ENCODE measurements at regions not wholly inside any gene's neighbourhood (a gene's known extent, or its start where the extent isn't known, plus 50 kb on each side); places are given as distances from the start of the nearest gene placed in this dataset.

GRCh38 chr4:155603360-155603891, 63.2 kb upstream of the GUCY1A1 start:
- H3K4me1 ChIP-seq (ENCODE audit: insufficient read depth, low read length), result no peaks in the 10 kb centered on the region
- H3K27ac ChIP-seq (ENCODE audit: low read depth, low read length), result no peak overlapping the region

GRCh38 chr4:155602351-155603140, 64.1 kb upstream of the GUCY1A1 start:
- Histone ChIP-seq H3K36me3 (ENCODE audit: insufficient read depth, low read length) (no peaks in the 10 kb centered on the region), H3K9me3 (ENCODE audit: low read length) (no peaks in the 10 kb centered on the region), H3K9ac (ENCODE audit: low read length) (no peak overlapping the region), H3K27ac (ENCODE audit: low read depth, low read length) (no peak overlapping the region), H3K4me3 (ENCODE audit: low read depth in 1 of 2, low read length in 2 of 2) (no peak overlapping the region), H3K4me1 (ENCODE audit: insufficient read depth, low read length) (no peaks in the 10 kb centered on the region), H3K27me3 (ENCODE audit: control insufficient read depth in 1 of 2, insufficient read depth in 2 of 2, low read length in 2 of 2) (no peaks in the 10 kb centered on the region)

More at GRCh38 chr4:155603360-155603891, 63.2 kb upstream of the GUCY1A1 start:
- no peaks in the 10 kb centered on the region for H3K36me3 ChIP-seq (ENCODE audit: insufficient read depth, low read length)
- no peak overlapping the region for H3K4me3 ChIP-seq (ENCODE audit: low read depth in 1 of 2, low read length in 2 of 2)
- H3K9me3 ChIP-seq (ENCODE audit: low read length), result no peaks in the 10 kb centered on the region
- H3K27me3 ChIP-seq (ENCODE audit: control insufficient read depth in 1 of 2, insufficient read depth in 2 of 2, low read length in 2 of 2), result no peaks in the 10 kb centered on the region
- no peak overlapping the region for H3K9ac ChIP-seq (ENCODE audit: low read length)

GRCh38 chr4:155600244-155600643, 66.4 kb upstream of the GUCY1A1 start:
- H3K4me1 ChIP-seq (ENCODE audit: insufficient read depth, low read length), result no peaks in the 10 kb centered on the region
- H3K4me3 ChIP-seq (ENCODE audit: low read depth in 1 of 2, low read length in 2 of 2), result no peak overlapping the region
- H3K27ac ChIP-seq (ENCODE audit: low read depth, low read length), result no peak overlapping the region
- no peak overlapping the region for H3K9ac ChIP-seq (ENCODE audit: low read length)
- H3K27me3 ChIP-seq (ENCODE audit: control insufficient read depth in 1 of 2, insufficient read depth in 2 of 2, low read length in 2 of 2), result no peaks in the 10 kb centered on the region
- no peaks in the 10 kb centered on the region for H3K36me3 ChIP-seq (ENCODE audit: insufficient read depth, low read length)
- H3K9me3 ChIP-seq (ENCODE audit: low read length), result no peaks in the 10 kb centered on the region

GRCh38 chr4:155599596-155599995, 67.1 kb upstream of the GUCY1A1 start:
- Histone ChIP-seq H3K27ac (ENCODE audit: low read depth, low read length) (no peak overlapping the region), H3K36me3 (ENCODE audit: insufficient read depth, low read length) (no peaks in the 10 kb centered on the region), H3K4me3 (ENCODE audit: low read depth in 1 of 2, low read length in 2 of 2) (no peak overlapping the region), H3K27me3 (ENCODE audit: control insufficient read depth in 1 of 2, insufficient read depth in 2 of 2, low read length in 2 of 2) (no peaks in the 10 kb centered on the region), H3K4me1 (ENCODE audit: insufficient read depth, low read length) (no peaks in the 10 kb centered on the region), H3K9ac (ENCODE audit: low read length) (no peak overlapping the region), H3K9me3 (ENCODE audit: low read length) (no peaks in the 10 kb centered on the region)

- Histone ChIP-seq H3K27ac (ENCODE audit: low read depth, low read length) (no peak overlapping the region), H3K4me3 (ENCODE audit: low read depth in 1 of 2, low read length in 2 of 2) (no peak overlapping the region), H3K27me3 (ENCODE audit: control insufficient read depth in 1 of 2, insufficient read depth in 2 of 2, low read length in 2 of 2) (no peaks in the 10 kb centered on the region), H3K9me3 (ENCODE audit: low read length) (no peaks in the 10 kb centered on the region), H3K9ac (ENCODE audit: low read length) (no peak overlapping the region), H3K36me3 (ENCODE audit: insufficient read depth, low read length) (no peaks in the 10 kb centered on the region), H3K4me1 (ENCODE audit: insufficient read depth, low read length) (no peaks in the 10 kb centered on the region)
Observed at GRCh38 chr4:155599085-155599484, 67.6 kb upstream of the GUCY1A1 start.

GRCh38 chr4:155597933-155598451, 68.7 kb upstream of the GUCY1A1 start:
- Histone ChIP-seq H3K27me3 (ENCODE audit: control insufficient read depth in 1 of 2, insufficient read depth in 2 of 2, low read length in 2 of 2) (no peaks in the 10 kb centered on the region), H3K27ac (ENCODE audit: low read depth, low read length) (no peak overlapping the region), H3K4me1 (ENCODE audit: insufficient read depth, low read length) (no peaks in the 10 kb centered on the region), H3K4me3 (ENCODE audit: low read depth in 1 of 2, low read length in 2 of 2) (no peak overlapping the region), H3K36me3 (ENCODE audit: insufficient read depth, low read length) (no peaks in the 10 kb centered on the region), H3K9me3 (ENCODE audit: low read length) (no peaks in the 10 kb centered on the region), H3K9ac (ENCODE audit: low read length) (no peak overlapping the region)

- H3K27ac ChIP-seq (ENCODE audit: low read depth, low read length), result no peak overlapping the region
- no peaks in the 10 kb centered on the region for H3K27me3 ChIP-seq (ENCODE audit: control insufficient read depth in 1 of 2, insufficient read depth in 2 of 2, low read length in 2 of 2)
- no peaks in the 10 kb centered on the region for H3K9me3 ChIP-seq (ENCODE audit: low read length)
- H3K4me3 ChIP-seq (ENCODE audit: low read depth in 1 of 2, low read length in 2 of 2), result no peak overlapping the region
- H3K36me3 ChIP-seq (ENCODE audit: insufficient read depth, low read length), result no peaks in the 10 kb centered on the region
- no peaks in the 10 kb centered on the region for H3K4me1 ChIP-seq (ENCODE audit: insufficient read depth, low read length)
- H3K9ac ChIP-seq (ENCODE audit: low read length), result no peak overlapping the region
Observed at GRCh38 chr4:155597281-155597680, 69.4 kb upstream of the GUCY1A1 start.

GRCh38 chr4:155593793-155594192, 72.9 kb upstream of the GUCY1A1 start:
- Histone ChIP-seq H3K9ac (ENCODE audit: low read length) (no peak overlapping the region), H3K36me3 (ENCODE audit: insufficient read depth, low read length) (no peaks in the 10 kb centered on the region), H3K4me3 (ENCODE audit: low read depth in 1 of 2, low read length in 2 of 2) (no peak overlapping the region), H3K4me1 (ENCODE audit: insufficient read depth, low read length) (no peaks in the 10 kb centered on the region), H3K9me3 (ENCODE audit: low read length) (no peaks in the 10 kb centered on the region), H3K27me3 (ENCODE audit: control insufficient read depth in 1 of 2, insufficient read depth in 2 of 2, low read length in 2 of 2) (no peaks in the 10 kb centered on the region), H3K27ac (ENCODE audit: low read depth, low read length) (no peak overlapping the region)

- no peaks in the 10 kb centered on the region for H3K27me3 ChIP-seq (ENCODE audit: control insufficient read depth in 1 of 2, insufficient read depth in 2 of 2, low read length in 2 of 2)
- H3K36me3 ChIP-seq (ENCODE audit: insufficient read depth, low read length), result no peaks in the 10 kb centered on the region
- H3K27ac ChIP-seq (ENCODE audit: low read depth, low read length), result no peak overlapping the region
- H3K9ac ChIP-seq (ENCODE audit: low read length), result no peak overlapping the region
- H3K4me3 ChIP-seq (ENCODE audit: low read depth in 1 of 2, low read length in 2 of 2), result no peak overlapping the region
- no peaks in the 10 kb centered on the region for H3K9me3 ChIP-seq (ENCODE audit: low read length)
- H3K4me1 ChIP-seq (ENCODE audit: insufficient read depth, low read length), result no peaks in the 10 kb centered on the region
Observed at GRCh38 chr4:155592938-155593297, 73.7 kb upstream of the GUCY1A1 start.

- H3K27ac ChIP-seq (ENCODE audit: low read depth, low read length), result no peak overlapping the region
Observed at GRCh38 chr4:155592179-155592937, 74.3 kb upstream of the GUCY1A1 start.

GRCh38 chr4:155591738-155592143, 74.9 kb upstream of the GUCY1A1 start:
- no peaks in the 10 kb centered on the region for H3K4me1 ChIP-seq (ENCODE audit: insufficient read depth, low read length)
- H3K4me3 ChIP-seq (ENCODE audit: low read depth in 1 of 2, low read length in 2 of 2), result no peak overlapping the region
- no peak overlapping the region for H3K27ac ChIP-seq (ENCODE audit: low read depth, low read length)
- no peak overlapping the region for H3K9ac ChIP-seq (ENCODE audit: low read length)
- H3K27me3 ChIP-seq (ENCODE audit: control insufficient read depth in 1 of 2, insufficient read depth in 2 of 2, low read length in 2 of 2), result no peaks in the 10 kb centered on the region
- H3K36me3 ChIP-seq (ENCODE audit: insufficient read depth, low read length), result no peaks in the 10 kb centered on the region
- no peaks in the 10 kb centered on the region for H3K9me3 ChIP-seq (ENCODE audit: low read length)

More at GRCh38 chr4:155592179-155592937, 74.3 kb upstream of the GUCY1A1 start:
- H3K9me3 ChIP-seq (ENCODE audit: low read length), result no peaks in the 10 kb centered on the region
- H3K27me3 ChIP-seq (ENCODE audit: control insufficient read depth in 1 of 2, insufficient read depth in 2 of 2, low read length in 2 of 2), result no peaks in the 10 kb centered on the region
- no peak overlapping the region for H3K4me3 ChIP-seq (ENCODE audit: low read depth in 1 of 2, low read length in 2 of 2)
- no peaks in the 10 kb centered on the region for H3K4me1 ChIP-seq (ENCODE audit: insufficient read depth, low read length)
- H3K9ac ChIP-seq (ENCODE audit: low read length), result no peak overlapping the region
- H3K36me3 ChIP-seq (ENCODE audit: insufficient read depth, low read length), result no peaks in the 10 kb centered on the region

Data from muscle layer of colon (tissue), 2 donors.